ENCODE measurements at regions not wholly inside any gene's neighbourhood (a gene's known extent, or its start where the extent isn't known, plus 50 kb on each side); places are given as distances from the start of the nearest gene placed in this dataset.

GRCh38 chr1:112234710-112235109, 161.3 kb upstream of the CTTNBP2NL start:
- no peaks in the 10 kb centered on the region for H3K36me3 ChIP-seq (ENCODE audit: control insufficient read depth in 2 of 2, insufficient read depth in 1 of 2, low read length in 2 of 2)
- no peak overlapping the region for H3K27ac ChIP-seq (ENCODE audit: extremely low read depth, low read depth, low read length)
- ChIA-PET POLR2A (no interaction called here), CTCF (no interaction called here)
- TF ChIP-seq ZNF610 (tag by site-specific recombination; IDR thresholded peaks at IDR 0.05; ENCODE audit: borderline replicate concordance) = no peak
- TF ChIP-seq ZBTB48 (tag by site-specific recombination; IDR thresholded peaks at IDR 0.05) = no peak
- TF ChIP-seq ZNF114 (tag by site-specific recombination; IDR thresholded peaks at IDR 0.05) = no peak
- TF ChIP-seq WT1 (tag by site-specific recombination; IDR thresholded peaks at IDR 0.05) = no peak
- TF ChIP-seq ZNF654 (tag by site-specific recombination; IDR thresholded peaks at IDR 0.05; ENCODE audit: low read depth) = no peak
- no peak for TF ChIP-seq ZNF645 (tag by site-specific recombination; IDR thresholded peaks at IDR 0.05)
- TF ChIP-seq ZNF558 (tag by site-specific recombination; IDR thresholded peaks at IDR 0.05) = no peak
- no peak for TF ChIP-seq ZNF37A (tag by site-specific recombination; IDR thresholded peaks at IDR 0.05)
- no peak for TF ChIP-seq ZNF391 (tag by site-specific recombination; IDR thresholded peaks at IDR 0.05; ENCODE audit: borderline replicate concordance, low read depth)
- no peak for TF ChIP-seq ZNF202 (tag by site-specific recombination; IDR thresholded peaks at IDR 0.05; ENCODE audit: borderline replicate concordance)
- no peak for TF ChIP-seq YY1 (tag by site-specific recombination; IDR thresholded peaks at IDR 0.05)
- no peak for TF ChIP-seq ZNF426 (tag by site-specific recombination; IDR thresholded peaks at IDR 0.05)
- TF ChIP-seq ZNF518A (tag by site-specific recombination; conservative IDR thresholded peaks at IDR 0.05; ENCODE audit: low read depth) = no peak
- TF ChIP-seq ZNF394 (tag by site-specific recombination; IDR thresholded peaks at IDR 0.05; ENCODE audit: borderline replicate concordance) = no peak
- no peak for TF ChIP-seq SCRT1 (tag by site-specific recombination; IDR thresholded peaks at IDR 0.05; ENCODE audit: borderline replicate concordance)
- TF ChIP-seq ZBTB10 (tag by site-specific recombination; IDR thresholded peaks at IDR 0.05) = no peak
- H3K4me1 ChIP-seq (ENCODE audit: control insufficient read depth, insufficient read depth, low read length) = no peaks in the 10 kb centered on the region
- H3K9me3 ChIP-seq (ENCODE audit: control insufficient read depth, insufficient read depth, low read depth, low read length) = no peaks in the 10 kb centered on the region
- H3K4me3 ChIP-seq (ENCODE audit: low read depth, low read length) = no peak overlapping the region

- Histone ChIP-seq H3K36me3 (ENCODE audit: control insufficient read depth in 2 of 2, insufficient read depth in 1 of 2, low read length in 2 of 2) (no peaks in the 10 kb centered on the region), H3K9me3 (ENCODE audit: control insufficient read depth, insufficient read depth, low read depth, low read length) (no peaks in the 10 kb centered on the region), H3K4me1 (ENCODE audit: control insufficient read depth, insufficient read depth, low read length) (no peaks in the 10 kb centered on the region), H3K27ac (ENCODE audit: extremely low read depth, low read depth, low read length) (no peak overlapping the region), H3K4me3 (ENCODE audit: low read depth, low read length) (no peak overlapping the region)
- POLR2A ChIA-PET = no interaction called here
- CTCF ChIA-PET = no interaction called here
- TF ChIP-seq PBX3 (CRISPR knock-in tag; IDR thresholded peaks at IDR 0.05) (no peak), SP7 (tag by site-specific recombination; IDR thresholded peaks at IDR 0.05) (no peak), SCRT1 (tag by site-specific recombination; IDR thresholded peaks at IDR 0.05; ENCODE audit: borderline replicate concordance) (no peak), ZNF555 (tag by site-specific recombination; conservative IDR thresholded peaks at IDR 0.05) (no peak), ZNF426 (tag by site-specific recombination; IDR thresholded peaks at IDR 0.05) (no peak), PATZ1 (tag by site-specific recombination; IDR thresholded peaks at IDR 0.05) (no peak), ZSCAN23 (tag by site-specific recombination; IDR thresholded peaks at IDR 0.05) (no peak), ZNF214 (tag by site-specific recombination; IDR thresholded peaks at IDR 0.05; ENCODE audit: borderline replicate concordance) (no peak)
These were observed 157.9 kb upstream of the CTTNBP2NL start for GRCh38 chr1:112237983-112238545.

All from HEK293 (cell line).